ENCODE measurements at regions not wholly inside any gene's neighbourhood (a gene's known extent, or its start where the extent isn't known, plus 50 kb on each side); places are given as distances from the start of the nearest gene placed in this dataset.

- H3K9me3 ChIP-seq (ENCODE audit: control insufficient read depth in 2 of 3, low read length in 3 of 3) = no peaks in the 10 kb centered on the region
- CTCF ChIA-PET = no interaction called here
- Mint-ChIP-seq H3K27ac (no peak overlapping the region), H3K4me1 (no peaks in the 10 kb centered on the region), H3K27me3 (peaks cover 0 to 5% (median 0%) of the 10 kb centered on the region in 5 donors), H3K9me3 (peaks cover 0 to 10% (median 2%) of the 10 kb centered on the region in 11 donors), H3K4me3 (no peak overlapping the region), H3K36me3 (no peaks in the 10 kb centered on the region)
- no peaks in the 10 kb centered on the region for H3K4me1 ChIP-seq (ENCODE audit: control insufficient read depth in 2 of 2, insufficient read depth in 2 of 2, low read length in 2 of 2)
- no peak overlapping the region for H3K4me3 ChIP-seq (ENCODE audit: low read length)
- DNase-seq = no peak
- no peak overlapping the region for H3K27ac ChIP-seq (ENCODE audit: low read depth, low read length)
- no peaks in the 10 kb centered on the region for H3K36me3 ChIP-seq (ENCODE audit: control insufficient read depth in 2 of 3, insufficient read depth in 3 of 3, low read length in 3 of 3)
- POLR2A ChIA-PET = no interaction called here
- no peaks in the 10 kb centered on the region for H3K27me3 ChIP-seq (ENCODE audit: control insufficient read depth in 2 of 2, insufficient read depth in 2 of 2, low read length in 2 of 2)
- ATAC-seq = no peak
- intact Hi-C loops (cut with micrococcal nuclease) = no loop called here
These were observed 888.8 kb downstream of the QKI start for GRCh38 chr6:164303102-164303964.

- H3K4me1 Mint-ChIP-seq = no peaks in the 10 kb centered on the region
- H3K9me3 Mint-ChIP-seq = peaks cover 0 to 10% (median 0%) of the 10 kb centered on the region in 11 donors
- Histone ChIP-seq H3K36me3 (ENCODE audit: control insufficient read depth in 2 of 3, insufficient read depth in 3 of 3, low read length in 3 of 3) (no peaks in the 10 kb centered on the region), H3K4me1 (ENCODE audit: control insufficient read depth in 2 of 2, insufficient read depth in 2 of 2, low read length in 2 of 2) (no peaks in the 10 kb centered on the region), H3K9me3 (ENCODE audit: control insufficient read depth in 2 of 3, low read length in 3 of 3) (peaks cover 0 to 2% (median 0%) of the 10 kb centered on the region in 3 experiments), H3K27ac (ENCODE audit: low read depth, low read length) (no peak overlapping the region), H3K4me3 (ENCODE audit: low read length) (no peak overlapping the region), H3K27me3 (ENCODE audit: control insufficient read depth in 2 of 2, insufficient read depth in 2 of 2, low read length in 2 of 2) (no peaks in the 10 kb centered on the region)
- intact Hi-C loops (cut with micrococcal nuclease) = no loop called here
- no peak overlapping the region for H3K4me3 Mint-ChIP-seq
- no peak for ATAC-seq
- no peaks in the 10 kb centered on the region for H3K36me3 Mint-ChIP-seq
- H3K27me3 Mint-ChIP-seq = no peaks in the 10 kb centered on the region
- POLR2A ChIA-PET = no interaction called here
- no peak for DNase-seq
- CTCF ChIA-PET = no interaction called here
- H3K27ac Mint-ChIP-seq = no peak overlapping the region
These were observed 881.9 kb downstream of the QKI start for GRCh38 chr6:164296411-164296810.

- Histone ChIP-seq H3K4me3 (ENCODE audit: low read length) (no peak overlapping the region), H3K9me3 (ENCODE audit: control insufficient read depth in 2 of 3, low read length in 3 of 3) (peaks cover 0 to 5% (median 0%) of the 10 kb centered on the region in 3 experiments), H3K36me3 (ENCODE audit: control insufficient read depth in 2 of 3, insufficient read depth in 3 of 3, low read length in 3 of 3) (no peaks in the 10 kb centered on the region), H3K27ac (ENCODE audit: low read depth, low read length) (no peak overlapping the region), H3K27me3 (ENCODE audit: control insufficient read depth in 2 of 2, insufficient read depth in 2 of 2, low read length in 2 of 2) (no peaks in the 10 kb centered on the region), H3K4me1 (ENCODE audit: control insufficient read depth in 2 of 2, insufficient read depth in 2 of 2, low read length in 2 of 2) (no peaks in the 10 kb centered on the region)
- Mint-ChIP-seq H3K4me1 (no peaks in the 10 kb centered on the region), H3K27me3 (no peaks in the 10 kb centered on the region), H3K9me3 (peaks cover 0 to 10% (median 2%) of the 10 kb centered on the region in 11 donors), H3K27ac (no peak overlapping the region), H3K4me3 (no peak overlapping the region), H3K36me3 (no peaks in the 10 kb centered on the region)
- ChIA-PET POLR2A (no interaction called here), CTCF (no interaction called here)
- DNase-seq (no peak), ATAC-seq (no peak)
- intact Hi-C loops (cut with micrococcal nuclease) = no loop called here
These were observed 879.7 kb downstream of the QKI start for GRCh38 chr6:164294047-164294784.

DNA sequence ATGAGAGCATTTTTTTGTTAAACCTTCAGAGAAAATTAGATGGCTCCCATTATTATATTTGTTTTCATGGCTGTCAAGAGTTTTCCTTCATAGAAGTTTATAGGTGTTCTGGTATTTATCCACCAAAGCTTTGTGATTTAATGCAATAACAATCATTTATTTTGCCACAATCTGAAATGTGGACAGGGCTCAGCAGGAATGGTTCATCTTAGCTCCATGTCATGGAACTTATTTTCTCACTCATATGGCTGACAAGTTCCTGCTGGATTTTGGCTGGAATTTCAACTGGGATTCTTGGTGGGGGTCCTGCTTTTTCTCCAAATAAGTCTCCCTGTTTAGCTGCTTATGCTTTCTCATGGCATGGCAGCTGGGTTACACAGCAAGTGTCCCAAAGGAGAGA is 876.7 kb downstream of the QKI start:
- no peaks in the 10 kb centered on the region for H3K36me3 Mint-ChIP-seq

DNA sequence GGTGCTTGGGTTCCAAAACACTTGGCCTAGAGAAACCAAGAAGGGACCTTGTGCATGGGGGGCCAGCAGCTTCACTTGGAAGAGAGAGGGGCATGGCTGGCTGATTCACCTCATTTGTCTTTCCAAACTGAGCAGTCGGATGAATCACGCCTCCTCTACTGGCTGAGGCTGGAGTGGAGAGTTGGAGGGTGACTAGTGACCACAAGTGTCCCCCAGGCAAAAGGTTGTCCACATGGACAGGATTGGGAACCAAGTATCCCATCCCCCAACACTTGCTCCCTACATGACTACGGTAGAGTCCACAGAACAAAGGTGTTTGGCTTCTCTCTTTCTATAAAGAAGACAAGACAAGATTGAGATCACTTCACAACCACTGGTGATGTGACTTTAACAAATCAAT is 875.6 kb downstream of the QKI start:
- H3K27ac Mint-ChIP-seq = no peak overlapping the region
- no peak for ATAC-seq
- peaks cover 0 to 10% (median 3%) of the 10 kb centered on the region in 11 donors for H3K9me3 Mint-ChIP-seq
- intact Hi-C loops (cut with micrococcal nuclease) = no loop called here
- peaks cover 0 to 5% (median 0%) of the 10 kb centered on the region in 5 donors for H3K27me3 Mint-ChIP-seq
- no peaks in the 10 kb centered on the region for H3K4me1 Mint-ChIP-seq
- Histone ChIP-seq H3K4me1 (ENCODE audit: control insufficient read depth in 2 of 2, insufficient read depth in 2 of 2, low read length in 2 of 2) (no peaks in the 10 kb centered on the region), H3K36me3 (ENCODE audit: control insufficient read depth in 2 of 3, insufficient read depth in 3 of 3, low read length in 3 of 3) (no peaks in the 10 kb centered on the region), H3K9me3 (ENCODE audit: control insufficient read depth in 2 of 3, low read length in 3 of 3) (peaks cover 0 to 5% (median 0%) of the 10 kb centered on the region in 3 experiments), H3K27me3 (ENCODE audit: control insufficient read depth in 2 of 2, insufficient read depth in 2 of 2, low read length in 2 of 2) (no peaks in the 10 kb centered on the region), H3K4me3 (ENCODE audit: low read length) (no peak overlapping the region), H3K27ac (ENCODE audit: low read depth, low read length) (no peak overlapping the region)
- H3K36me3 Mint-ChIP-seq = no peaks in the 10 kb centered on the region
- no peak for DNase-seq
- no peak overlapping the region for H3K4me3 Mint-ChIP-seq
- POLR2A ChIA-PET = no interaction called here
- CTCF ChIA-PET = no interaction called here

More for the DNA sequence above, 876.7 kb downstream of the QKI start:
- no peak overlapping the region for H3K4me3 Mint-ChIP-seq
- Histone ChIP-seq H3K9me3 (ENCODE audit: control insufficient read depth in 2 of 3, low read length in 3 of 3) (peaks cover 0 to 5% (median 0%) of the 10 kb centered on the region in 3 experiments), H3K27me3 (ENCODE audit: control insufficient read depth in 2 of 2, insufficient read depth in 2 of 2, low read length in 2 of 2) (no peaks in the 10 kb centered on the region), H3K27ac (ENCODE audit: low read depth, low read length) (no peak overlapping the region), H3K4me3 (ENCODE audit: low read length) (no peak overlapping the region), H3K4me1 (ENCODE audit: control insufficient read depth in 2 of 2, insufficient read depth in 2 of 2, low read length in 2 of 2) (no peaks in the 10 kb centered on the region), H3K36me3 (ENCODE audit: control insufficient read depth in 2 of 3, insufficient read depth in 3 of 3, low read length in 3 of 3) (no peaks in the 10 kb centered on the region)
- CTCF ChIA-PET = no interaction called here
- H3K27ac Mint-ChIP-seq = no peak overlapping the region
- POLR2A ChIA-PET = no interaction called here
- intact Hi-C loops (cut with micrococcal nuclease) = no loop called here
- H3K4me1 Mint-ChIP-seq = no peaks in the 10 kb centered on the region
- no peak for DNase-seq
- H3K27me3 Mint-ChIP-seq = peaks cover 0 to 5% (median 0%) of the 10 kb centered on the region in 5 donors
- ATAC-seq = no peak
- H3K9me3 Mint-ChIP-seq = peaks cover 0 to 10% (median 3%) of the 10 kb centered on the region in 11 donors

DNA sequence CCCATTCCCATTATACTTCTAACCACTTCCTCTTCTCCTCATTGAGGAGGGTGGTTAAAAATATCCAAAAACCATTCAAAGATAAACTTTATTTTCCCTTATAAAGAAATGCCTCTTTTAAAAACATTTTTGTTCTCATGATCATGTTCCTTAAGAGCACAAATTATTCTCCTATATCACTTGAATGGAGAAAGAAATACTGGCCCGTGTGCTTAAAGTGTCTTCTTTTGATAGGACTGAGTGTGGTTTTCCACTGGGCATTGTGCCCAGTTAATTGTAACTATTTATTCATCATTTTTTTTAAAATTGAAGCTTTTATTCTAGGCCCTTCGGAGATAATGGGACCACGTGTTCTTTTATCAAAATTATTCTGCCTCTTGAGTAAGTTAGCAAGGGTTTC is 871.5 kb downstream of the QKI start:
- H3K27me3 Mint-ChIP-seq = peaks cover 0 to 9% (median 0%) of the 10 kb centered on the region in 5 donors
- CTCF ChIA-PET = no interaction called here
- ATAC-seq (no peak), DNase-seq (no peak)
- POLR2A ChIA-PET = no interaction called here
- H3K27ac ChIP-seq (ENCODE audit: low read depth, low read length) = no peak overlapping the region
- H3K4me1 ChIP-seq (ENCODE audit: control insufficient read depth in 2 of 2, insufficient read depth in 2 of 2, low read length in 2 of 2) = no peaks in the 10 kb centered on the region
- no peaks in the 10 kb centered on the region for H3K36me3 Mint-ChIP-seq
- H3K4me1 Mint-ChIP-seq = no peaks in the 10 kb centered on the region
- H3K4me3 ChIP-seq (ENCODE audit: low read length) = no peak overlapping the region
- intact Hi-C loops (cut with micrococcal nuclease) = no loop called here
- H3K4me3 Mint-ChIP-seq = no peak overlapping the region
- H3K36me3 ChIP-seq (ENCODE audit: control insufficient read depth in 2 of 3, insufficient read depth in 3 of 3, low read length in 3 of 3) = no peaks in the 10 kb centered on the region
- peaks cover 0 to 12% (median 4%) of the 10 kb centered on the region in 11 donors for H3K9me3 Mint-ChIP-seq
- no peaks in the 10 kb centered on the region for H3K27me3 ChIP-seq (ENCODE audit: control insufficient read depth in 2 of 2, insufficient read depth in 2 of 2, low read length in 2 of 2)
- no peak overlapping the region for H3K27ac Mint-ChIP-seq
- no peaks in the 10 kb centered on the region for H3K9me3 ChIP-seq (ENCODE audit: control insufficient read depth in 2 of 3, low read length in 3 of 3)
